GM19238 (cell line): ENCODE measurements at regions not wholly inside any gene's neighbourhood (a gene's known extent, or its start where the extent isn't known, plus 50 kb on each side); places are given as distances from the start of the nearest gene placed in this dataset.

ENCODE experiments used
- DNase-seq: peaks from one replicate; pipeline ENCODE4 v3.0.0; 2011; ENCODE audit warnings: low spot score; ENCODE audit not compliant: insufficient read length

GRCh38 chr4:120526033-120526432, 396.5 kb downstream of the PRDM5 start:
- no peak for DNase-seq

GRCh38 chr4:120525106-120525505, 397.4 kb downstream of the PRDM5 start:
- no peak for DNase-seq

GRCh38 chr4:120524237-120524636, 398.3 kb downstream of the PRDM5 start:
- no peak for DNase-seq

GRCh38 chr4:120520761-120521160, 401.8 kb downstream of the PRDM5 start:
- no peak for DNase-seq

GRCh38 chr4:120517966-120518365, 404.6 kb downstream of the PRDM5 start:
- no peak for DNase-seq

GRCh38 chr4:120509719-120510118, 412.8 kb downstream of the PRDM5 start:
- DNase-seq = no peak

- no peak for DNase-seq
These were observed 413.3 kb downstream of the PRDM5 start for GRCh38 chr4:120509222-120509621.

- DNase-seq = no peak
These were observed 414.5 kb downstream of the PRDM5 start for GRCh38 chr4:120508036-120508435.

GRCh38 chr4:120506536-120506935, 416.0 kb downstream of the PRDM5 start:
- DNase-seq = no peak

GRCh38 chr4:120498678-120499077, 423.8 kb downstream of the PRDM5 start:
- DNase-seq = no peak

- DNase-seq = no peak
These were observed 424.8 kb upstream of the MAD2L1 start for GRCh38 chr4:120491481-120491880.

- no peak for DNase-seq
These were observed 415.1 kb upstream of the MAD2L1 start for GRCh38 chr4:120481756-120482155.

- DNase-seq = no peak
These were observed 405.9 kb upstream of the MAD2L1 start for GRCh38 chr4:120472447-120473131.

GRCh38 chr4:120466429-120466828, 399.8 kb upstream of the MAD2L1 start:
- DNase-seq = no peak

- DNase-seq = no peak
These were observed 388.1 kb upstream of the MAD2L1 start for GRCh38 chr4:120454788-120455187.

GRCh38 chr4:120452536-120452935, 385.9 kb upstream of the MAD2L1 start:
- no peak for DNase-seq

GRCh38 chr4:120452001-120452400, 385.4 kb upstream of the MAD2L1 start:
- DNase-seq = no peak

GRCh38 chr4:120447774-120448173, 381.1 kb upstream of the MAD2L1 start:
- DNase-seq = no peak

- DNase-seq = no peak
These were observed 379.5 kb upstream of the MAD2L1 start for GRCh38 chr4:120446051-120446567.

GRCh38 chr4:120445186-120445585, 378.5 kb upstream of the MAD2L1 start:
- DNase-seq = no peak

GRCh38 chr4:120443116-120443515, 376.5 kb upstream of the MAD2L1 start:
- no peak for DNase-seq

GRCh38 chr4:120440730-120441129, 374.1 kb upstream of the MAD2L1 start:
- DNase-seq = no peak

- no peak for DNase-seq
These were observed 368.5 kb upstream of the MAD2L1 start for GRCh38 chr4:120435179-120435578.
